Liver (tissue), 8 donors: ENCODE measurements at regions not wholly inside any gene's neighbourhood (a gene's known extent, or its start where the extent isn't known, plus 50 kb on each side); places are given as distances from the start of the nearest gene placed in this dataset.

Source experiments
- DNase-seq: peaks from one replicate; pipeline ENCODE4 v3.0.0-alpha.2; 2017; ENCODE audit warnings: low spot score
- H3K27ac ChIP-seq, 2 donors: one replicate each; pipeline ENCODE4 v1.7.0; 2013; ENCODE audit warnings: inconsistent platforms in 2 of 2, low read length in 2 of 2, control low read depth in 1 of 2, low read depth in 1 of 2, mild to moderate bottlenecking in 1 of 2
- H3K27me3 ChIP-seq, 4 donors: one replicate each; pipeline versions ENCODE4 v1.6.1 to v1.7.0; 2013; ENCODE audit warnings: low read length in 3 of 4, inconsistent platforms in 1 of 4, mild to moderate bottlenecking in 1 of 4, moderate library complexity in 1 of 4; ENCODE audit not compliant: control insufficient read depth in 4 of 4, insufficient read depth in 4 of 4
- H3K36me3 ChIP-seq, 4 donors: one replicate each; pipeline versions ENCODE4 v1.6.1 to v1.7.0; 2013; ENCODE audit warnings: low read length in 3 of 4, mild to moderate bottlenecking in 3 of 4, low read depth in 1 of 4, moderate library complexity in 1 of 4; ENCODE audit not compliant: control insufficient read depth in 4 of 4, insufficient read depth in 3 of 4
- H3K4me1 ChIP-seq, 4 donors: one replicate each; pipeline versions ENCODE4 v1.6.1 to v1.7.0; 2013; ENCODE audit warnings: low read length in 3 of 4, mild to moderate bottlenecking in 3 of 4, moderate library complexity in 1 of 4; ENCODE audit not compliant: control insufficient read depth in 4 of 4, insufficient read depth in 4 of 4
- H3K4me3 ChIP-seq, 3 donors: one replicate each; pipeline versions ENCODE4 v1.6.1 to v1.7.0; 2013; ENCODE audit warnings: low read length in 3 of 3, control low read depth in 1 of 3, low read depth in 1 of 3, mild to moderate bottlenecking in 1 of 3
- H3K9ac ChIP-seq, 2 donors: one replicate each; pipeline ENCODE4 v1.7.0; 2013; ENCODE audit warnings: low read length in 2 of 2, mild to moderate bottlenecking in 2 of 2, moderate library complexity in 2 of 2, control low read depth in 1 of 2, low read depth in 1 of 2
- H3K9me3 ChIP-seq, 4 donors: one replicate each; pipeline versions ENCODE4 v1.6.1 to v1.7.0; 2013; ENCODE audit warnings: low read length in 3 of 4; ENCODE audit not compliant: control insufficient read depth in 4 of 4
- ATF3 ChIP-seq: IDR thresholded peaks from 2 replicates; pipeline ENCODE4 v1.6.1; 2016; ENCODE audit warnings: antibody characterized with exemption
- CTCF ChIP-seq: fragments of 150-350 bp; IDR thresholded peaks from 2 replicates; pipeline ENCODE4 v1.5.1; 2017; ENCODE audit warnings: improper control_type of control experiment, low read depth, low read length; ENCODE audit not compliant: missing input control
- EGR1 ChIP-seq, 2 donors: IDR thresholded peaks; 2 replicates each; pipeline ENCODE4 v1.6.1; 2016 to 2018; ENCODE audit warnings: antibody characterized with exemption in 2 of 2, low read depth in 2 of 2
- FOXA1 ChIP-seq: IDR thresholded peaks from 2 replicates; pipeline ENCODE4 v1.6.1; 2016; ENCODE audit warnings: antibody characterized with exemption
- GABPA ChIP-seq, 2 donors: IDR thresholded peaks in 1 of 2; conservative IDR thresholded peaks in 1 of 2; 2 replicates each; pipeline ENCODE4 v1.6.1; 2016; ENCODE audit warnings: antibody characterized with exemption in 2 of 2, mild to moderate bottlenecking in 1 of 2, moderate library complexity in 1 of 2
- HNF4A ChIP-seq, 2 donors: conservative IDR thresholded peaks; 2 replicates each; pipeline ENCODE4 v1.6.1; 2016; ENCODE audit warnings: antibody characterized with exemption in 2 of 2, mild to moderate bottlenecking in 2 of 2
- HNF4G ChIP-seq: IDR thresholded peaks from 2 replicates; pipeline ENCODE4 v1.6.1; 2016; ENCODE audit warnings: antibody characterized with exemption
- MAX ChIP-seq: IDR thresholded peaks from 2 replicates; pipeline ENCODE4 v1.6.1; 2016; ENCODE audit warnings: antibody characterized with exemption
- NR2F2 ChIP-seq: IDR thresholded peaks from 2 replicates; pipeline ENCODE4 v1.6.1; 2016; ENCODE audit warnings: antibody characterized with exemption
- RAD21 ChIP-seq, 2 donors: IDR thresholded peaks; 2 replicates each; pipeline ENCODE4 v1.6.1; 2016; ENCODE audit warnings: antibody characterized with exemption in 2 of 2, mild to moderate bottlenecking in 2 of 2
- REST ChIP-seq: IDR thresholded peaks from 2 replicates; pipeline ENCODE4 v1.6.1; 2016; ENCODE audit warnings: antibody characterized with exemption, mild to moderate bottlenecking
- RXRA ChIP-seq, 2 donors: IDR thresholded peaks; 2 replicates each; pipeline ENCODE4 v1.6.1; 2017 to 2018; ENCODE audit warnings: antibody characterized with exemption in 2 of 2, mild to moderate bottlenecking in 1 of 2
- SP1 ChIP-seq: IDR thresholded peaks from 2 replicates; pipeline ENCODE4 v1.6.1; 2018; ENCODE audit warnings: antibody characterized with exemption, mild to moderate bottlenecking
- TAF1 ChIP-seq: conservative IDR thresholded peaks from 2 replicates; pipeline ENCODE4 v1.6.1; 2016; ENCODE audit warnings: antibody characterized with exemption, mild to moderate bottlenecking
- YY1 ChIP-seq: IDR thresholded peaks from 2 replicates; pipeline ENCODE4 v1.6.1; 2016; ENCODE audit warnings: antibody characterized with exemption, mild to moderate bottlenecking
- ZBTB33 ChIP-seq: IDR thresholded peaks from 2 replicates; pipeline ENCODE4 v1.6.1; 2016; ENCODE audit warnings: antibody characterized with exemption
- WGBS: extraction: QIAGEN DNeasy Blood & Tissue Kit; methylation state at CpG from one replicate; pipeline ENCODE4 v1.1.7; 2013; 5-methylcytosine and 5-hydroxymethylcytosine counted together
- donor health status: healthy.
- donor health status: healthy.
- donor health status: healthy.
- donor health status: healthy.
- donor health status: healthy.

- Histone ChIP-seq H3K36me3 (no peaks in the 10 kb centered on the region), H3K4me1 (no peaks in the 10 kb centered on the region), H3K27me3 (no peaks in the 10 kb centered on the region), H3K4me3 (no peak overlapping the region), H3K9me3 (no peaks in the 10 kb centered on the region), H3K9ac (no peak overlapping the region), H3K27ac (no peak overlapping the region)
- 44% methylated on average over 3 of the region's 3 CpGs for WGBS
- DNase-seq = no peak
- TF ChIP-seq FOXA1 = no peak
These were observed 804.3 kb upstream of the COBL start for GRCh38 chr7:52120912-52121311.

GRCh38 chr7:52119537-52119936 lies 802.9 kb upstream of the COBL start:
- no peak overlapping the region for H3K27ac ChIP-seq
- DNase-seq = no peak
- no peak overlapping the region for H3K9ac ChIP-seq
- no peak for TF ChIP-seq RAD21 (IDR thresholded peaks at IDR 0.05)
- no peak for TF ChIP-seq RXRA (IDR thresholded peaks at IDR 0.05)
- TF ChIP-seq YY1 = no peak
- no peak for TF ChIP-seq SP1
- TF ChIP-seq GABPA (IDR thresholded peaks at IDR 0.05 in 1 of 2, conservative IDR thresholded peaks at IDR 0.05 in 1 of 2) = no peak
- no peak for TF ChIP-seq TAF1
- TF ChIP-seq MAX = no peak
- H3K27me3 ChIP-seq = no peaks in the 10 kb centered on the region
- H3K4me1 ChIP-seq = no peaks in the 10 kb centered on the region
- no peaks in the 10 kb centered on the region for H3K9me3 ChIP-seq
- WGBS = 38% methylated on average over 2 of the region's 2 CpGs
- no peak overlapping the region for H3K4me3 ChIP-seq
- no peaks in the 10 kb centered on the region for H3K36me3 ChIP-seq

GRCh38 chr7:52114509-52114908 lies 797.9 kb upstream of the COBL start:
- Histone ChIP-seq H3K4me1 (no peaks in the 10 kb centered on the region), H3K27me3 (no peaks in the 10 kb centered on the region), H3K27ac (no peak overlapping the region), H3K9me3 (no peaks in the 10 kb centered on the region), H3K36me3 (no peaks in the 10 kb centered on the region), H3K9ac (no peak overlapping the region), H3K4me3 (no peak overlapping the region)
- DNase-seq = no peak
- TF ChIP-seq CTCF (no peak), EGR1 (IDR thresholded peaks at IDR 0.05; ENCODE audit: low read depth in 2 of 2) (no peak), SP1 (no peak), RAD21 (IDR thresholded peaks at IDR 0.05) (no peak), NR2F2 (no peak), ZBTB33 (no peak), ATF3 (no peak), HNF4A (conservative IDR thresholded peaks at IDR 0.05) (no peak), HNF4G (no peak), REST (no peak)
- WGBS = 52% methylated on average over 3 of the region's 3 CpGs
